ENCODE measurements at regions not wholly inside any gene's neighbourhood (a gene's known extent, or its start where the extent isn't known, plus 50 kb on each side); places are given as distances from the start of the nearest gene placed in this dataset.

DNA sequence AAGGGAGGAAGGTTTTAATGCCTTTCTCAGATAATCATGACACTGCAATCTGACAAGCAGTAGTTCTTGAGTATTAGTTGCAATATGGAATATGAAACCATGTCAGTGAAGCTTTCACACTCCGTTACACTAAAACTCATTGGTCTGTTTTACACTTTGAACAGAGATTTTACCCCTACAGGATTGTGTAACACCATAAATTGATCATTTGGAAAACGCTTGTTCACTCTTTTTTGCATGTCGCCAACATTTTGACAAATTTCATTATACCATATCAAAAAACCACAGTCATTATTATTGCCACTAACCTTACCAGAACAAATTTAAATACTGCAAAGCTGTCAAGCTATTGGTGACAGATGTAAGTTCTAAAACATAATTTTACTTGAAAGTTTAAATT lies 404.8 kb upstream of the THBS1 start:
- ChIA-PET CTCF (interaction anchor here (0.6 to 2.3 kb wide), 4 partner anchors 12 to 581 kb away, joined by 3 to 10 read pairs (median 4); no protein-coding TSS in a partner anchor), POLR2A (no interaction called here)
- no peak for TF ChIP-seq YY1 (IDR thresholded peaks at IDR 0.05; ENCODE audit: low read depth)
- TF ChIP-seq, protein P1, sequence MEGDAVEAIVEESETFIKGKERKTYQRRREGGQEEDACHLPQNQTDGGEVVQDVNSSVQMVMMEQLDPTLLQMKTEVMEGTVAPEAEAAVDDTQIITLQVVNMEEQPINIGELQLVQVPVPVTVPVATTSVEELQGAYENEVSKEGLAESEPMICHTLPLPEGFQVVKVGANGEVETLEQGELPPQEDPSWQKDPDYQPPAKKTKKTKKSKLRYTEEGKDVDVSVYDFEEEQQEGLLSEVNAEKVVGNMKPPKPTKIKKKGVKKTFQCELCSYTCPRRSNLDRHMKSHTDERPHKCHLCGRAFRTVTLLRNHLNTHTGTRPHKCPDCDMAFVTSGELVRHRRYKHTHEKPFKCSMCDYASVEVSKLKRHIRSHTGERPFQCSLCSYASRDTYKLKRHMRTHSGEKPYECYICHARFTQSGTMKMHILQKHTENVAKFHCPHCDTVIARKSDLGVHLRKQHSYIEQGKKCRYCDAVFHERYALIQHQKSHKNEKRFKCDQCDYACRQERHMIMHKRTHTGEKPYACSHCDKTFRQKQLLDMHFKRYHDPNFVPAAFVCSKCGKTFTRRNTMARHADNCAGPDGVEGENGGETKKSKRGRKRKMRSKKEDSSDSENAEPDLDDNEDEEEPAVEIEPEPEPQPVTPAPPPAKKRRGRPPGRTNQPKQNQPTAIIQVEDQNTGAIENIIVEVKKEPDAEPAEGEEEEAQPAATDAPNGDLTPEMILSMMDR (IDR thresholded peaks at IDR 0.05), result no peak
- no peak for TF ChIP-seq EZH2phosphoT487 (IDR thresholded peaks at IDR 0.05; ENCODE audit: borderline replicate concordance, low read depth)
- TF ChIP-seq RXRA (IDR thresholded peaks at IDR 0.05; ENCODE audit: borderline replicate concordance, low read depth), result no peak
- TF ChIP-seq, protein P2, sequence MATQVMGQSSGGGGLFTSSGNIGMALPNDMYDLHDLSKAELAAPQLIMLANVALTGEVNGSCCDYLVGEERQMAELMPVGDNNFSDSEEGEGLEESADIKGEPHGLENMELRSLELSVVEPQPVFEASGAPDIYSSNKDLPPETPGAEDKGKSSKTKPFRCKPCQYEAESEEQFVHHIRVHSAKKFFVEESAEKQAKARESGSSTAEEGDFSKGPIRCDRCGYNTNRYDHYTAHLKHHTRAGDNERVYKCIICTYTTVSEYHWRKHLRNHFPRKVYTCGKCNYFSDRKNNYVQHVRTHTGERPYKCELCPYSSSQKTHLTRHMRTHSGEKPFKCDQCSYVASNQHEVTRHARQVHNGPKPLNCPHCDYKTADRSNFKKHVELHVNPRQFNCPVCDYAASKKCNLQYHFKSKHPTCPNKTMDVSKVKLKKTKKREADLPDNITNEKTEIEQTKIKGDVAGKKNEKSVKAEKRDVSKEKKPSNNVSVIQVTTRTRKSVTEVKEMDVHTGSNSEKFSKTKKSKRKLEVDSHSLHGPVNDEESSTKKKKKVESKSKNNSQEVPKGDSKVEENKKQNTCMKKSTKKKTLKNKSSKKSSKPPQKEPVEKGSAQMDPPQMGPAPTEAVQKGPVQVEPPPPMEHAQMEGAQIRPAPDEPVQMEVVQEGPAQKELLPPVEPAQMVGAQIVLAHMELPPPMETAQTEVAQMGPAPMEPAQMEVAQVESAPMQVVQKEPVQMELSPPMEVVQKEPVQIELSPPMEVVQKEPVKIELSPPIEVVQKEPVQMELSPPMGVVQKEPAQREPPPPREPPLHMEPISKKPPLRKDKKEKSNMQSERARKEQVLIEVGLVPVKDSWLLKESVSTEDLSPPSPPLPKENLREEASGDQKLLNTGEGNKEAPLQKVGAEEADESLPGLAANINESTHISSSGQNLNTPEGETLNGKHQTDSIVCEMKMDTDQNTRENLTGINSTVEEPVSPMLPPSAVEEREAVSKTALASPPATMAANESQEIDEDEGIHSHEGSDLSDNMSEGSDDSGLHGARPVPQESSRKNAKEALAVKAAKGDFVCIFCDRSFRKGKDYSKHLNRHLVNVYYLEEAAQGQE (IDR thresholded peaks at IDR 0.05; ENCODE audit: low read depth, low read length), result no peak
- TF ChIP-seq, protein P3, sequence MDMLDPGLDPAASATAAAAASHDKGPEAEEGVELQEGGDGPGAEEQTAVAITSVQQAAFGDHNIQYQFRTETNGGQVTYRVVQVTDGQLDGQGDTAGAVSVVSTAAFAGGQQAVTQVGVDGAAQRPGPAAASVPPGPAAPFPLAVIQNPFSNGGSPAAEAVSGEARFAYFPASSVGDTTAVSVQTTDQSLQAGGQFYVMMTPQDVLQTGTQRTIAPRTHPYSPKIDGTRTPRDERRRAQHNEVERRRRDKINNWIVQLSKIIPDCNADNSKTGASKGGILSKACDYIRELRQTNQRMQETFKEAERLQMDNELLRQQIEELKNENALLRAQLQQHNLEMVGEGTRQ (IDR thresholded peaks at IDR 0.05; ENCODE audit: borderline replicate concordance, low read depth, low read length), result no peak
- TF ChIP-seq, protein P4, sequence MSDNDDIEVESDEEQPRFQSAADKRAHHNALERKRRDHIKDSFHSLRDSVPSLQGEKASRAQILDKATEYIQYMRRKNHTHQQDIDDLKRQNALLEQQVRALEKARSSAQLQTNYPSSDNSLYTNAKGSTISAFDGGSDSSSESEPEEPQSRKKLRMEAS (IDR thresholded peaks at IDR 0.05; ENCODE audit: low read depth), result no peak
- no peak for TF ChIP-seq JUND (IDR thresholded peaks at IDR 0.05)
- TF ChIP-seq SIN3A (IDR thresholded peaks at IDR 0.05; ENCODE audit: borderline replicate concordance, low read depth, low read length), result no peak
- no peak for TF ChIP-seq MXI1 (IDR thresholded peaks at IDR 0.05; ENCODE audit: low read depth, low read length)
- TF ChIP-seq, protein P5, sequence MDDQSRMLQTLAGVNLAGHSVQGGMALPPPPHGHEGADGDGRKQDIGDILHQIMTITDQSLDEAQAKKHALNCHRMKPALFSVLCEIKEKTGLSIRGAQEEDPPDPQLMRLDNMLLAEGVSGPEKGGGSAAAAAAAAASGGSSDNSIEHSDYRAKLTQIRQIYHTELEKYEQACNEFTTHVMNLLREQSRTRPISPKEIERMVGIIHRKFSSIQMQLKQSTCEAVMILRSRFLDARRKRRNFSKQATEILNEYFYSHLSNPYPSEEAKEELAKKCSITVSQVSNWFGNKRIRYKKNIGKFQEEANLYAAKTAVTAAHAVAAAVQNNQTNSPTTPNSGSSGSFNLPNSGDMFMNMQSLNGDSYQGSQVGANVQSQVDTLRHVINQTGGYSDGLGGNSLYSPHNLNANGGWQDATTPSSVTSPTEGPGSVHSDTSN (IDR thresholded peaks at IDR 0.05), result no peak
- whole genome bisulfite sequencing (ENCODE audit: low lambda C conversion rate), result 98% methylated on average over 3 of the region's 3 CpGs
- Histone ChIP-seq H3K27ac (ENCODE audit: low read depth in 2 of 2, low read length in 1 of 2) (no peak overlapping the region), H2AFZ (ENCODE audit: low read depth) (no peak overlapping the region), H3K9ac (no peak overlapping the region), H3K4me1 (ENCODE audit: control insufficient read depth in 1 of 2, insufficient read depth in 2 of 2, low read depth in 1 of 2, low read length in 1 of 2) (peaks cover 12 to 13% of the 10 kb centered on the region in 2 experiments), H3F3A (replicated peaks; ENCODE audit: insufficient read depth) (peaks cover 19% of the 10 kb centered on the region), H3K4me2 (no peak overlapping the region), H3K9me2 (no peaks in the 10 kb centered on the region), H3K79me2 (ENCODE audit: insufficient read depth) (no peaks in the 10 kb centered on the region), H4K20me1 (ENCODE audit: insufficient read depth) (no peaks in the 10 kb centered on the region), H3K9me3 (no peaks in the 10 kb centered on the region), H3K4me3 (ENCODE audit: low read depth in 2 of 2, low read length in 1 of 2) (no peak overlapping the region), H3K27me3 (ENCODE audit: insufficient read depth) (no peaks in the 10 kb centered on the region), H3K36me3 (replicated peaks in 1 of 2; ENCODE audit: control insufficient read depth in 1 of 2, insufficient read depth in 2 of 2, low read length in 1 of 2) (no peaks in the 10 kb centered on the region)
- no peak for DNase-seq

All from SK-N-SH (cell line).